ENCODE measurements at regions not wholly inside any gene's neighbourhood (a gene's known extent, or its start where the extent isn't known, plus 50 kb on each side); places are given as distances from the start of the nearest gene placed in this dataset.

DNA sequence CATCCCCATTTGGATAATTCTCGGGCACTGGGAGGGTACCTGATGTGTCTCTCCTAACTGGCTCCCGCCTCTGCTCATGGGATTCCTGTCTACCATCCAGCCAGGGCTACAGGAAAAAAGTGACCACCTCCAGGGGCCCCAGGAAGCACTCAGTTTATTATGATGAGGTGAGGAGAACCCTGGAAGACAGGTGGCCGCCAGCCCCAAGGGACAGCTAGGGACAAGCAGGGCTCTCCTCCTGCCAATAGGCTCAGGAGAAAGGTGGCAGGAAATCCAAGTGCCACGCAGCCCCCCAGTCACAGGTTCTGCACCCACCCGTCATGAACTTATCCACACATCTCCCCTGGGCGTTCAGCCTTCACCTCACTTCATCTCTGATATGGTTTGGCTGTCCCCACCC, 61.5 kb upstream of the ZNF354A start:
- TF ChIP-seq CTCF (IDR thresholded peaks at IDR 0.05) (no peak), POLR2A (IDR thresholded peaks at IDR 0.05) (no peak)
